GM12874 (cell line): ENCODE measurements at regions not wholly inside any gene's neighbourhood (a gene's known extent, or its start where the extent isn't known, plus 50 kb on each side); places are given as distances from the start of the nearest gene placed in this dataset.
A peak's percentile ranks its signal among the peaks of the same experiment; 100 is the strongest.

Experiments used
- CTCF ChIP-seq: IDR thresholded peaks from 2 replicates; pipeline ENCODE4 v1.5.1; 2011; ENCODE audit warnings: low read depth, mild to moderate bottlenecking, control low read depth, low read length, moderate library complexity; ENCODE audit not compliant: insufficient read depth

GRCh38 chr3:104631254-104631653 is 735.5 kb upstream of the ALCAM start:
- no peak for TF ChIP-seq CTCF

GRCh38 chr3:104632521-104632920 is 734.2 kb upstream of the ALCAM start:
- no peak for TF ChIP-seq CTCF

- TF ChIP-seq CTCF: no peak
These were observed 733.8 kb upstream of the ALCAM start for GRCh38 chr3:104632947-104633346.

GRCh38 chr3:104635872-104636580 is 730.7 kb upstream of the ALCAM start:
- TF ChIP-seq CTCF: 0 out of 2 replicates have a peak, but pooled peaks have one; percentile 9

GRCh38 chr3:104642827-104643226 is 723.9 kb upstream of the ALCAM start:
- no peak for TF ChIP-seq CTCF

- no peak for TF ChIP-seq CTCF
These were observed 720.5 kb upstream of the ALCAM start for GRCh38 chr3:104646196-104646595.

- no peak for TF ChIP-seq CTCF
These were observed 717.9 kb upstream of the ALCAM start for GRCh38 chr3:104648823-104649222.
